GM21381 (cell line): ENCODE measurements at regions not wholly inside any gene's neighbourhood (a gene's known extent, or its start where the extent isn't known, plus 50 kb on each side); places are given as distances from the start of the nearest gene placed in this dataset.

Experiments
- ATAC-seq: cut with Tn5 transposase; IDR thresholded peaks from one replicate; pipeline ENCODE4 v1.9.1; 2021; ENCODE audit warnings: mild to moderate bottlenecking, moderate library complexity; ENCODE audit not compliant: unreplicated experiment

- ATAC-seq: no peak
Observed at GRCh38 chr9:129254566-129255287, 76.7 kb upstream of the IER5L start.

GRCh38 chr9:129253803-129254381 is 75.8 kb upstream of the IER5L start:
- ATAC-seq: no peak

- no peak for ATAC-seq
Observed at GRCh38 chr9:129252937-129253802, 75.1 kb upstream of the IER5L start.

GRCh38 chr9:129250786-129251185 is 72.7 kb upstream of the IER5L start:
- no peak for ATAC-seq

- no peak for ATAC-seq
Observed at GRCh38 chr9:129247285-129248153, 69.5 kb upstream of the IER5L start.

- no peak for ATAC-seq
Observed at GRCh38 chr9:129245276-129245675, 67.2 kb upstream of the IER5L start.

- no peak for ATAC-seq
Observed at GRCh38 chr9:129242971-129243561, 65.0 kb upstream of the IER5L start.

GRCh38 chr9:129242191-129242941 is 64.3 kb upstream of the IER5L start:
- no peak for ATAC-seq

GRCh38 chr9:129241725-129242124 is 63.7 kb upstream of the IER5L start:
- no peak for ATAC-seq

GRCh38 chr9:129240581-129241211 is 62.6 kb upstream of the IER5L start:
- ATAC-seq: no peak

GRCh38 chr9:129239946-129240490 is 62.0 kb upstream of the IER5L start:
- no peak for ATAC-seq

- no peak for ATAC-seq
Observed at GRCh38 chr9:129237803-129238202, 59.7 kb upstream of the IER5L start.

- no peak for ATAC-seq
Observed at GRCh38 chr9:129237164-129237611, 59.1 kb upstream of the IER5L start.

- no peak for ATAC-seq
Observed at GRCh38 chr9:129236441-129237145, 58.5 kb upstream of the IER5L start.

GRCh38 chr9:129235931-129236331 is 57.9 kb upstream of the IER5L start:
- no peak for ATAC-seq

GRCh38 chr9:129235041-129235930 is 57.2 kb upstream of the IER5L start:
- ATAC-seq: no peak

- ATAC-seq: no peak
Observed at GRCh38 chr9:129234491-129234890, 56.4 kb upstream of the IER5L start.
